ENCODE measurements at regions not wholly inside any gene's neighbourhood (a gene's known extent, or its start where the extent isn't known, plus 50 kb on each side); places are given as distances from the start of the nearest gene placed in this dataset.

DNA sequence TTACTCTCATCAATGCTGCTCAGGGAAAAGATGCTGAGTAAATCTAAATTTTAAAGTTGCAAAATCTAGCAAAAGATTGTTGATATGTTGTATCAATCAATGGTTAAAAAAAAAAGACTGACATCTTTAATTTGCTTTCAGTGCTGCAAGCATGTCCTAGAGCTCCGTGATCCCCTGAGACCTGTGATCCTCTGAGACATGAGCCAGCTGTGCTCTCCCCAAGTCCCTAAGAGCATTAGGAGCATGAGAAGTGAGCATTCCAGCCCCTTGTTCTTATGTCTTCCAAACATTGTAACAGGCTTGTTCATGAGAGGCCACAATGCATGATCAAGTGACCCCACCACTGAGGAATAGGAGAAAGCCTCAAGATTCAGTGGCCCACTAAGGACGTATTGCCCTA is 116.6 kb downstream of the DAD1 start:
- TF ChIP-seq, protein P1, sequence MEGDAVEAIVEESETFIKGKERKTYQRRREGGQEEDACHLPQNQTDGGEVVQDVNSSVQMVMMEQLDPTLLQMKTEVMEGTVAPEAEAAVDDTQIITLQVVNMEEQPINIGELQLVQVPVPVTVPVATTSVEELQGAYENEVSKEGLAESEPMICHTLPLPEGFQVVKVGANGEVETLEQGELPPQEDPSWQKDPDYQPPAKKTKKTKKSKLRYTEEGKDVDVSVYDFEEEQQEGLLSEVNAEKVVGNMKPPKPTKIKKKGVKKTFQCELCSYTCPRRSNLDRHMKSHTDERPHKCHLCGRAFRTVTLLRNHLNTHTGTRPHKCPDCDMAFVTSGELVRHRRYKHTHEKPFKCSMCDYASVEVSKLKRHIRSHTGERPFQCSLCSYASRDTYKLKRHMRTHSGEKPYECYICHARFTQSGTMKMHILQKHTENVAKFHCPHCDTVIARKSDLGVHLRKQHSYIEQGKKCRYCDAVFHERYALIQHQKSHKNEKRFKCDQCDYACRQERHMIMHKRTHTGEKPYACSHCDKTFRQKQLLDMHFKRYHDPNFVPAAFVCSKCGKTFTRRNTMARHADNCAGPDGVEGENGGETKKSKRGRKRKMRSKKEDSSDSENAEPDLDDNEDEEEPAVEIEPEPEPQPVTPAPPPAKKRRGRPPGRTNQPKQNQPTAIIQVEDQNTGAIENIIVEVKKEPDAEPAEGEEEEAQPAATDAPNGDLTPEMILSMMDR (IDR thresholded peaks at IDR 0.05), result no peak
- TF ChIP-seq POLR2A (IDR thresholded peaks at IDR 0.05), result no peak

Data from vagina (tissue), 2 donors.